H1 (cell line): ENCODE measurements at regions not wholly inside any gene's neighbourhood (a gene's known extent, or its start where the extent isn't known, plus 50 kb on each side); places are given as distances from the start of the nearest gene placed in this dataset.

Experiments used
- CEBPB ChIP-seq: IDR thresholded peaks from 2 replicates; pipeline ENCODE4 v1.6.1; 2012; ENCODE audit warnings: low read depth, low read length
- CTCF ChIP-seq, 3 experiments: IDR thresholded peaks; 1 replicate in 2 of 3; 2 replicates in 1 of 3; pipeline versions ENCODE4 v1.5.1 to v1.6.1; 2011; ENCODE audit warnings: low read length in 3 of 3, mild to moderate bottlenecking in 3 of 3, inconsistent platforms in 2 of 3, low read depth in 1 of 3, moderate library complexity in 1 of 3; ENCODE audit not compliant: insufficient read depth in 1 of 3; ENCODE audit errors: control extremely low read depth in 1 of 3
- EP300 ChIP-seq, 2 experiments: IDR thresholded peaks; 1 replicate in 1 of 2; 2 replicates in 1 of 2; pipeline ENCODE4 v1.6.1; 2011 to 2012; ENCODE audit warnings: low read depth in 2 of 2, low read length in 2 of 2, mild to moderate bottlenecking in 2 of 2, borderline replicate concordance in 1 of 2, inconsistent platforms in 1 of 2, moderate library complexity in 1 of 2
- GTF2F1 ChIP-seq: IDR thresholded peaks from 2 replicates; pipeline ENCODE4 v1.6.1; 2012; ENCODE audit warnings: low read depth, low read length, improper control_type of control experiment, borderline replicate concordance
- HDAC2 ChIP-seq, 2 experiments: fragments of 300-600 bp in 1 of 2; sonication (generic) in 1 of 2; IDR thresholded peaks; 2 replicates each; pipeline ENCODE4 v1.6.1; 2011 to 2012; ENCODE audit warnings: low read depth in 2 of 2, low read length in 2 of 2, mild to moderate bottlenecking in 2 of 2, moderate library complexity in 2 of 2, borderline replicate concordance in 1 of 2, inconsistent platforms in 1 of 2
- POLR2A ChIP-seq, 2 experiments: IDR thresholded peaks; 1 replicate in 1 of 2; 2 replicates in 1 of 2; pipeline ENCODE4 v1.6.1; 2011; ENCODE audit warnings: low read depth in 2 of 2, low read length in 2 of 2, mild to moderate bottlenecking in 2 of 2; ENCODE audit errors: control extremely low read depth in 1 of 2
- POLR2AphosphoS5 ChIP-seq: IDR thresholded peaks from 2 replicates; pipeline ENCODE4 v1.6.1; 2011; ENCODE audit warnings: low read depth, low read length
- RAD21 ChIP-seq, 2 experiments: IDR thresholded peaks in 1 of 2; conservative IDR thresholded peaks in 1 of 2; 2 replicates each; pipeline ENCODE4 v1.6.1; 2011; ENCODE audit warnings: low read depth in 2 of 2, low read length in 2 of 2, improper control_type of control experiment in 1 of 2, inconsistent platforms in 1 of 2, mild to moderate bottlenecking in 1 of 2, moderate library complexity in 1 of 2
- RFX5 ChIP-seq: IDR thresholded peaks from 2 replicates; pipeline ENCODE4 v1.6.1; 2011; ENCODE audit warnings: low read depth, low read length, improper control_type of control experiment, borderline replicate concordance
- RNF2 ChIP-seq: fragments of 200-900, 300-1000 bp; sonication (generic); IDR thresholded peaks from 2 replicates; pipeline ENCODE4 v1.7.1; 2016; ENCODE audit warnings: borderline replicate concordance, low read depth, mild to moderate bottlenecking, antibody characterized with exemption, low read length; ENCODE audit not compliant: poor library complexity, severe bottlenecking; ENCODE audit errors: missing control alignments
- SIN3A ChIP-seq, 2 experiments: IDR thresholded peaks in 1 of 2; conservative IDR thresholded peaks in 1 of 2; 2 replicates each; pipeline ENCODE4 v1.6.1; 2011 to 2012; ENCODE audit warnings: low read length in 2 of 2, improper control_type of control experiment in 1 of 2, low read depth in 1 of 2, mild to moderate bottlenecking in 1 of 2

GRCh38 chr1:4059270-4059669 is 159.2 kb upstream of the C1orf174 start:
- TF ChIP-seq SIN3A (conservative IDR thresholded peaks at IDR 0.05 in 1 of 2, IDR thresholded peaks at IDR 0.05 in 1 of 2; ENCODE audit: low read depth in 1 of 2, low read length in 2 of 2) (no peak), RFX5 (no peak), CTCF (IDR thresholded peaks at IDR 0.05; ENCODE audit: control extremely low read depth in 1 of 3, insufficient read depth in 1 of 3, low read depth in 1 of 3, low read length in 3 of 3) (no peak), RNF2 (no peak), RAD21 (IDR thresholded peaks at IDR 0.05 in 1 of 2, conservative IDR thresholded peaks at IDR 0.05 in 1 of 2; ENCODE audit: low read depth in 2 of 2, low read length in 2 of 2) (no peak), GTF2F1 (no peak), POLR2A (IDR thresholded peaks at IDR 0.05; ENCODE audit: control extremely low read depth in 1 of 2, low read depth in 2 of 2, low read length in 2 of 2) (no peak), CEBPB (no peak), HDAC2 (IDR thresholded peaks at IDR 0.05; ENCODE audit: borderline replicate concordance in 1 of 2, low read depth in 2 of 2, low read length in 2 of 2) (no peak), EP300 (IDR thresholded peaks at IDR 0.05; ENCODE audit: borderline replicate concordance in 1 of 2, low read depth in 2 of 2, low read length in 2 of 2) (no peak), POLR2AphosphoS5 (no peak)
